IPS-15b (cell line): ENCODE measurements at regions not wholly inside any gene's neighbourhood (a gene's known extent, or its start where the extent isn't known, plus 50 kb on each side); places are given as distances from the start of the nearest gene placed in this dataset.
A peak's percentile ranks its signal among the peaks of the same experiment; 100 is the strongest.

Experiments used
- H3K27me3 ChIP-seq: one replicate; pipeline ENCODE4 v1.6.1; 2013; ENCODE audit warnings: low read length; ENCODE audit not compliant: control insufficient read depth, insufficient read depth
- H3K36me3 ChIP-seq: one replicate; pipeline ENCODE4 v1.6.1; 2013; ENCODE audit warnings: low read length; ENCODE audit not compliant: control insufficient read depth, insufficient read depth
- H3K4me1 ChIP-seq: one replicate; pipeline ENCODE4 v1.6.1; 2013; ENCODE audit warnings: mild to moderate bottlenecking, low read length; ENCODE audit not compliant: control insufficient read depth, insufficient read depth
- H3K4me3 ChIP-seq: one replicate; pipeline ENCODE4 v1.5.1; 2013; ENCODE audit warnings: low read depth, low read length
- H3K9ac ChIP-seq: one replicate; pipeline ENCODE4 v1.6.1; 2013; ENCODE audit warnings: low read depth, mild to moderate bottlenecking, low read length
- H3K9me3 ChIP-seq: one replicate; pipeline ENCODE4 v1.6.1; 2013; ENCODE audit warnings: mild to moderate bottlenecking, low read length; ENCODE audit not compliant: control insufficient read depth, insufficient read depth

DNA sequence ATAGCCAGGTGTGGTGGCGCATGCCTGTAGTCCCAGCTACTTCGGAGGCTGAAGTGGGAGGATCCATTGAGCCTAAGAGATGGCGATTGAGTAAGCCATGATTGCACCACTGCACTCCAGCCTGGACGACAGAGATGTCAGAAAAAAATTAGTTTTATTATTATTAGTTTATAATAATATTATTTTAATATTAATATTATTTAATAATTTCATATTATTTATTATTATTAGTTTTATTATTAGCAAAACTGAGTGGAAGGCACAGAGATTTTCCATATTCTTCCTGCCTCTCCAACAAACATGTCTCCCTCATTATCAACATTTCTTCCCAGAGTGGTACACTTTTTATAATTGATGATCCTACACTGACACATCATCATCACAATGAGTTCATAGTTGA lies 278.2 kb downstream of the SOX11 start:
- Histone ChIP-seq H3K4me3 (no peak overlapping the region), H3K27me3 (no peaks in the 10 kb centered on the region), H3K9ac (no peak overlapping the region), H3K36me3 (no peaks in the 10 kb centered on the region), H3K9me3 (no peaks in the 10 kb centered on the region), H3K4me1 (peaks cover 11% of the 10 kb centered on the region)

DNA sequence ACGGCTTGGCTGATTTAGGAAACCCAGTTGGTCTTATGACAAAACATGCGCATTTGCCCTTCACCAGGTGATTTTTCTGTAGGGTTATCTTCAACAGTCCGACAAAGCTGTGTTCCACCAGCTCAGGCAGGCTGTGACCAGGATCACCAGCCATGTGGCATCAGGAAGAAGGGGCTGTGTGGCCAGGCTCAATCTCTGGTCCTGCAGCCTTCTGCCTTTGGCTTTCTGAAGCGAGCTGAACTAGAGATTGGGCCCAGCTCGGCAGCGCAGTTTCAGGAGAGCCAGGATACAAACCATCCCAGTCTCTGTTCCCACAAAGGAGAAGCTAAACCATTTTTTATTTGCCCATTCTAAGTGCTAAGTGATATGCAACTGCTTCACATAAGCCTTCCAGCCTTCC lies 282.3 kb downstream of the SOX11 start:
- Histone ChIP-seq H3K9ac (no peak overlapping the region), H3K27me3 (no peaks in the 10 kb centered on the region), H3K4me3 (no peak overlapping the region)

DNA sequence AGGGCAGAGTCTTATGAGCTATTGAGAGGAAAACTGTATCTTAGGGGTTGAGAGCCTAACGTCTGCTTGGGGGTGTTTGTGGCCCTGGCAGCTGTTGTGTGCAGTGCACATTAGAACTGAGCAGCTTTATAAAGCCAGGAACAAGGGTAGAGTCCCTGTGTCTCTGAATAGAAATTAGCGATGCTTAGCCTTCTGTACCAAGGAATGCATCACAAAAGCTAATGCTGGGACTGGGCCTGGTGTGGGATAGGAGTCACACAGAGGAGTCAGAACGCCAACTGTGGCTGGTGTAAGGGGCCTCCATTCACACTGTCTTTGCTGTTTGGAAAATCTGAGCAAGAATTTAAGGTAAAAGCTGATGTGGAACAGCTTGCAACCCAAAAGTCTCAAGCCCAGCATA lies 283.2 kb downstream of the SOX11 start:
- H3K4me3 ChIP-seq, result no peak overlapping the region
- no peak overlapping the region for H3K9ac ChIP-seq
- H3K9me3 ChIP-seq, result peaks cover 3% of the 10 kb centered on the region
- H3K27me3 ChIP-seq, result no peaks in the 10 kb centered on the region
- peaks cover 21% of the 10 kb centered on the region for H3K4me1 ChIP-seq
- H3K36me3 ChIP-seq, result no peaks in the 10 kb centered on the region

More for the DNA sequence above, 282.3 kb downstream of the SOX11 start:
- H3K4me1 ChIP-seq, result peaks cover 21% of the 10 kb centered on the region
- no peaks in the 10 kb centered on the region for H3K36me3 ChIP-seq
- H3K9me3 ChIP-seq, result peaks cover 3% of the 10 kb centered on the region

DNA sequence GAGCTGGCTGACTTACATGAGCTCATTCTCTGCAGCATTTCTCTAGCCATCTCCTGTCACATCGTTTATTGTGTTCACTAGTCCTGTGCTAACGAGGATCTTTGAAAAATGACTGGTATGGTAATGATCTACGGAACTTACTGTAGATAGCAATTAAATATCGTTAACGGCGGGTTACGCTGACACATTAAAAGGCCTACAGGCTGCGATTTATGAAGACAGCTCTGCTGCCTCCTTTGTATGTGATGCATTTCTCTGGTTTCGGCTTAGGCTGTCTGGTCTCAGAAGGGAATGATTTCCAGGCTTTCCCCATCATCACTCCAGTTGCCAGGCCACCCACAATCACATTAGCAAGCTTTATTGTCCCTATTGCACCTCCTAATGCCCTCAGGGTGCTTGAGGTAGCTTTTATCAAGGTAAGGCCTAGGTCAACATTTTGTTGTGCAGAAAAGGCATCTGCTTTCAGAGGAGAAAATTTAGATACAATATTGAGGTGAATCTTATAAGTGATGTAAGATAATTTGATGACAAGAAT lies 284.4 kb downstream of the SOX11 start:
- Histone ChIP-seq H3K9ac (no peak overlapping the region), H3K4me1 (peaks cover 21% of the 10 kb centered on the region), H3K27me3 (no peaks in the 10 kb centered on the region), H3K36me3 (no peaks in the 10 kb centered on the region), H3K9me3 (peaks cover 3% of the 10 kb centered on the region), H3K4me3 (no peak overlapping the region)

DNA sequence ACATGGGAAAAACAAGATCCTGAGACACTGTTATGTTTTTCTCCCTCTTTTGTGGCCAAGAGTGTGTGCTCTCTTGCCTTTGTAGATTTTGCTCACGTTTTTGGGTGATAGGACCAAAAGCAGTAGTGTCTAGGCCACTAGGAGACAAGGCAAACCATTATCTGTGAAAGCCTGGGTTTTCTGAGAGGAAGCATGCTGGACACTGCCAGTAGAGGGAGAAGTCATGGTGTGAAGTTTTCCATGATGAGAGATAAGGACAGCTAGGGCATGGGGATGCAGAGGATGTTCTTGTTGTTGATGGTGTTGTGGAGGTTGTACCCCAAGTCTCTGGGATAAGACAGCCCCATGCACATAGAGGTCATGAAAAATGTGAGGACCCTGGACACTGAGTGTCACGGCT lies 285.3 kb downstream of the SOX11 start:
- Histone ChIP-seq H3K4me3 (no peak overlapping the region), H3K9ac (no peak overlapping the region), H3K4me1 (peaks cover 21% of the 10 kb centered on the region), H3K9me3 (peaks cover 3% of the 10 kb centered on the region), H3K27me3 (no peaks in the 10 kb centered on the region), H3K36me3 (no peaks in the 10 kb centered on the region)

- no peaks in the 10 kb centered on the region for H3K27me3 ChIP-seq
- H3K9me3 ChIP-seq, result peaks cover 3% of the 10 kb centered on the region
- H3K4me1 ChIP-seq, result peaks cover 21% of the 10 kb centered on the region
- H3K4me3 ChIP-seq, result no peak overlapping the region
- no peaks in the 10 kb centered on the region for H3K36me3 ChIP-seq
- no peak overlapping the region for H3K9ac ChIP-seq
Measured at GRCh38 chr2:5978131-5978751, 286.1 kb downstream of the SOX11 start.

- Histone ChIP-seq H3K27me3 (no peaks in the 10 kb centered on the region), H3K36me3 (no peaks in the 10 kb centered on the region), H3K9ac (no peak overlapping the region), H3K4me3 (peak overlapping the region; percentile 38), H3K9me3 (peaks cover 3% of the 10 kb centered on the region), H3K4me1 (peaks cover 8% of the 10 kb centered on the region)
Measured at GRCh38 chr2:5980450-5981190, 288.4 kb downstream of the SOX11 start.

DNA sequence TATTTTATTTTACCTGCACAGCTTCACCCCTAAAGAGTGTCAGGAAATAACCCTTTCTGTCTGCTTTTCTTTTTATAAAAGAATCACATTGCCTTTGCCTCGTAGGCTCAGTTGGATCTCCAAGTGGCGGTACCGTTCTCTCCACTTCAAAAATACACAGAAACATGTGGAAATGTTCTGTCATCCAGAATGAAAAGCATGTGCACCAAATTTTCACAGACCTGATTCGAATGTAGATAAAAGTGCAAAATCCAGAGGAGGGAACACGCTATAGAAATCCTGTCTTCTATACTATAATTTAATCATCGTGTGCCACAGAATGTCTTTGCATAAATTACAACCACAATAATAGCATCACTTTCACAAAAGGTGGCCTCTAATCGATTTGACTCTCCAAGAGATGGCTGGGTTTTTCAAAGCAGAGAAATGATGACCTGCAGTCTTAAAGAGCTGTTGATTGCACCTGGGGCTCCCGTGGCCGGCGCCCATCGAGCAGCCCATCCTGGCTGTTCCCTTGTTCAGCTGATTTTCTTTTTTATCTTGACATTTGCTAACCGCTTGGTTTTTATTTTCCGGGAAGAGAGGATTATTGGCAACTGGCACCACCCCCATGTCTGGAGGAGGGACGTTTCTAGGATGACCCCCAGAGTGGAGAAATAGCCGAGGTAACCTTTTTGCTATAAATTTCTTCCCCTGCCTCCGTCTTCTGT lies 290.2 kb downstream of the SOX11 start:
- Histone ChIP-seq H3K9me3 (no peaks in the 10 kb centered on the region), H3K36me3 (no peaks in the 10 kb centered on the region), H3K27me3 (no peaks in the 10 kb centered on the region), H3K9ac (no peak overlapping the region), H3K4me3 (peak overlapping the region; percentile 38), H3K4me1 (no peaks in the 10 kb centered on the region)

DNA sequence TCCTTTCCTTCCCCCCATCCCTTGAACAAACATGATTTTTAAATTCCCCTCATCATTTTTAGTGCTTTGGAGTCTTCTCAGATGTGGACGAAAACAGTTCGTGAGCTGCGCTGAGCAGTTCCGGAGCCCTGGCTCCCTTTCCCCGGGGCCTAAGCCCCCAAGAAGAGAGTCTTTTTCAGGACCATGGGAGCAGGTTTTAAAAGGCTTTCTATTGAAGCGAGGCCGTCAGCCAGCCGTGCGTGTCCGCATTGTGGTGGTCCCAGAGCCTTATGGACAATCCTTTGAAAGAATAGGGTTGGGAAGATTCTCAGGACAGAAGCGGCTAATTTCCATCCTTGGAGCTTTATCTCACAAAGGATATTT lies 290.7 kb downstream of the SOX11 start:
- Histone ChIP-seq H3K36me3 (no peaks in the 10 kb centered on the region), H3K9ac (no peak overlapping the region), H3K4me3 (no peak overlapping the region), H3K9me3 (no peaks in the 10 kb centered on the region), H3K4me1 (no peaks in the 10 kb centered on the region), H3K27me3 (no peaks in the 10 kb centered on the region)

DNA sequence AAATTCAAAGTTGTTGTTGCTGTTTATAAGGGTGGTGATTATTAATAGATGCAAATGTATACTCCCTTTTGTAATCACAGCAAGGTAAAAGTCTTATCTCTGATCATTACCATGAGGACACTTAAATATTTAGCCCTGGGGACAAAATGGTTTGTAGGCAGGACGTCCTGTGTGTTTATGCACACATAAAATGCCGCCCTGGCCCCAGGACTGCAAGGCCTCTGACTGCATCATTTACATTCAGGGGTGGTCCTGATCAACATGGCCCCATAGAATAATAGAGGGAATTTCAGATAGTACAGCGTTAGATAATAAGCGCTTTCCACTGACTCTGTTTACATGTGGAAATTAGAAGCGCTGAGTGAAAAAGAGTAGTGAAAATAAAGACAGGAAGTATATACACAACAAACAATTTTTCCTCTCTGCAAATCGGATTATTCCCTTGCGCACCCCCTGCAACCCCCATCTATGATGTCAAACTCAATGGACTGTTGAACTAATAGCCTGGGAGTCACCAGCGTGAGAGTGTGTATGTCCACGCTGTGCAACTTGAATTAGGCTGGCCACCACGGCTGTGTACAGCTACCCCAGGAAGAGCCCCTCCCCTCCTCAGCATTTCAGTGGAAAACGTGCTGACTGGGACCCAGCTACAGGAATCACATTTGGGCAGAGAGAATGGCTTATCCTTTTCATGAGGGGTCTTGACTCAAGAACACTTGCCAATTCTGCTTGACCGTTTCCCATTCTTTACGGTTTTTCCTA lies 291.5 kb downstream of the SOX11 start:
- no peak overlapping the region for H3K4me3 ChIP-seq
- no peaks in the 10 kb centered on the region for H3K27me3 ChIP-seq
- H3K9me3 ChIP-seq, result no peaks in the 10 kb centered on the region
- no peaks in the 10 kb centered on the region for H3K4me1 ChIP-seq
- H3K36me3 ChIP-seq, result no peaks in the 10 kb centered on the region
- H3K9ac ChIP-seq, result no peak overlapping the region

DNA sequence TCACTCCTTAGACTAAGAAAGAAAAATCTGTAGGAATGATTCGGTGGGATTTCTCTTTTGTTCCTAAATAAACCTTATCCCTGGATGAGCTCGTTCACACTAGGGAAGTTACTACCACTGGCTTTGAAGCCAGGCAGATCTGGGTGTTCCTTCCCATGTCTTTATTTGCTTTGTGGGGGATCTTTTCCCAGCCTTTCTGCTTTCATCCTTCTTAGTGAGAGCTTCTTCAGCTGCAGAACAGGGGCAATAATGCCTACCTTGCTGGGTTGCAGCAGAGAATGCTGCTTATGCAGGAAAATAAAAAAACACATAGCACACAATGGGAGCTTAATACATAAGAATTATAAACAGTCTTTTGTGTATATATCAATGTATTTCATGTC lies 292.1 kb downstream of the SOX11 start:
- Histone ChIP-seq H3K9me3 (no peaks in the 10 kb centered on the region), H3K36me3 (no peaks in the 10 kb centered on the region), H3K27me3 (no peaks in the 10 kb centered on the region), H3K4me1 (no peaks in the 10 kb centered on the region), H3K4me3 (no peak overlapping the region), H3K9ac (no peak overlapping the region)
